ENCODE measurements at regions not wholly inside any gene's neighbourhood (a gene's known extent, or its start where the extent isn't known, plus 50 kb on each side); places are given as distances from the start of the nearest gene placed in this dataset.

- WGBS, 2 donors, result 71 to 74% methylated on average over 1 of the region's 1 CpG
These were observed 603.4 kb upstream of the CCDC54 start for GRCh38 chr3:106773795-106774194.

DNA sequence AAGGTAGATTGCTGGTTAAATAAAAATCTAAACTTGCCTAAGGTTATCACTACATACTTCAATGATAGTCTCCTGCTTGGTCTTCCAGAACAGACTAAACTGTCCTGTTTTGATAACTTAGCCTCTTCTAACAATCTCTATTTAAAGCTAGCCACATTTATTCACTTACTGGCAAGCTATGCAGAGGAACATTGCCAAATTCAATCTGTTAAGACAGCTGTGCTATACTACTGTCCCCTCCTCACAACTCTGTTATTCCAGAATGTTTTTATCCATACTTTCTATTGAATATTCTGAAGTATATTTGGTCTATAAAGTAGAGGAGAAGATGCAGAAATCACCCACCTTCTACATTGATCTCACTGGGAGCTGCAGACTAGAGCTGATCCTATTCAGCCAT, 594.0 kb upstream of the CCDC54 start:
- Histone ChIP-seq H3K4me1 (ENCODE audit: control insufficient read depth in 5 of 5, insufficient read depth in 5 of 5, low read length in 5 of 5) (peaks cover 0 to 7% (median 0%) of the 10 kb centered on the region in 5 donors), H3K4me3 (no peak overlapping the region), H3K27ac (ENCODE audit: low read depth in 1 of 2, low read length in 1 of 2) (no peak overlapping the region), H3K9ac (ENCODE audit: insufficient read depth in 1 of 2, low read length in 2 of 2) (no peak overlapping the region), H3K27me3 (ENCODE audit: control insufficient read depth in 3 of 3, insufficient read depth in 3 of 3, low read length in 2 of 3) (no peaks in the 10 kb centered on the region), H3K36me3 (ENCODE audit: control insufficient read depth in 4 of 4, insufficient read depth in 4 of 4, low read length in 4 of 4) (no peaks in the 10 kb centered on the region), H3K9me3 (ENCODE audit: control insufficient read depth in 4 of 4, insufficient read depth in 3 of 4, low read length in 3 of 4) (no peaks in the 10 kb centered on the region)
- no peak for TF ChIP-seq CTCF (IDR thresholded peaks at IDR 0.05; ENCODE audit: control extremely low read depth, extremely low read depth)
- ATAC-seq (ENCODE audit: insufficient read depth, low FRiP score) (no peak), DNase-seq (peak in 2 of 3 donors; percentile 67 to 91)

More at GRCh38 chr3:106773795-106774194, 603.4 kb upstream of the CCDC54 start:
- Histone ChIP-seq H3K9me3 (ENCODE audit: control insufficient read depth in 4 of 4, insufficient read depth in 3 of 4, low read length in 3 of 4) (no peaks in the 10 kb centered on the region), H3K27me3 (ENCODE audit: control insufficient read depth in 3 of 3, insufficient read depth in 3 of 3, low read length in 2 of 3) (no peaks in the 10 kb centered on the region), H3K36me3 (ENCODE audit: control insufficient read depth in 4 of 4, insufficient read depth in 4 of 4, low read length in 4 of 4) (no peaks in the 10 kb centered on the region), H3K27ac (ENCODE audit: low read depth in 1 of 2, low read length in 1 of 2) (no peak overlapping the region), H3K9ac (ENCODE audit: insufficient read depth in 1 of 2, low read length in 2 of 2) (no peak overlapping the region), H3K4me1 (ENCODE audit: control insufficient read depth in 5 of 5, insufficient read depth in 5 of 5, low read length in 5 of 5) (no peaks in the 10 kb centered on the region), H3K4me3 (no peak overlapping the region)
- no peak for TF ChIP-seq CTCF (IDR thresholded peaks at IDR 0.05; ENCODE audit: control extremely low read depth, extremely low read depth)
- no peak for DNase-seq
- ATAC-seq (ENCODE audit: insufficient read depth, low FRiP score), result no peak

- DNase-seq (peak in 2 of 3 donors; percentile 52 to 66), ATAC-seq (ENCODE audit: insufficient read depth, low FRiP score) (no peak)
- 69 to 72% methylated on average over 4 of the region's 4 CpGs for WGBS, 2 donors
These were observed 588.0 kb upstream of the CCDC54 start for GRCh38 chr3:106789276-106789675.

More at GRCh38 chr3:106789276-106789675, 588.0 kb upstream of the CCDC54 start:
- H3K9me3 ChIP-seq (ENCODE audit: control insufficient read depth in 4 of 4, insufficient read depth in 3 of 4, low read length in 3 of 4), result no peaks in the 10 kb centered on the region
- no peak for TF ChIP-seq CTCF (IDR thresholded peaks at IDR 0.05; ENCODE audit: control extremely low read depth, extremely low read depth)
- H3K27me3 ChIP-seq (ENCODE audit: control insufficient read depth in 3 of 3, insufficient read depth in 3 of 3, low read length in 2 of 3), result no peaks in the 10 kb centered on the region
- no peak overlapping the region for H3K27ac ChIP-seq (ENCODE audit: low read depth in 1 of 2, low read length in 1 of 2)
- H3K36me3 ChIP-seq (ENCODE audit: control insufficient read depth in 4 of 4, insufficient read depth in 4 of 4, low read length in 4 of 4), result no peaks in the 10 kb centered on the region
- peaks cover 0 to 4% (median 0%) of the 10 kb centered on the region in 5 donors for H3K4me1 ChIP-seq (ENCODE audit: control insufficient read depth in 5 of 5, insufficient read depth in 5 of 5, low read length in 5 of 5)
- no peak overlapping the region for H3K9ac ChIP-seq (ENCODE audit: insufficient read depth in 1 of 2, low read length in 2 of 2)
- H3K4me3 ChIP-seq, result no peak overlapping the region
